Fibroblast of pulmonary artery (primary cell): ENCODE measurements at regions not wholly inside any gene's neighbourhood (a gene's known extent, or its start where the extent isn't known, plus 50 kb on each side); places are given as distances from the start of the nearest gene placed in this dataset.

Source experiments
- DNase-seq: peaks from one replicate; pipeline ENCODE4 v3.0.0-alpha.2; 2010; ENCODE audit warnings: low read depth
- H3K4me3 ChIP-seq: replicated peaks from 2 replicates; pipeline ENCODE4 v1.5.1; 2011; ENCODE audit warnings: low read depth, mild to moderate bottlenecking, control low read depth, low read length, moderate library complexity
- CTCF ChIP-seq: IDR thresholded peaks from 2 replicates; pipeline ENCODE4 v1.5.1; 2011; ENCODE audit warnings: mild to moderate bottlenecking, control low read depth, low read length, inconsistent platforms; ENCODE audit errors: missing control alignments

GRCh38 chr4:3668825-3669552 lies 97.2 kb upstream of the ADRA2C start:
- DNase-seq, result no peak
- TF ChIP-seq CTCF, result no peak
- H3K4me3 ChIP-seq, result no peak overlapping the region

- no peak overlapping the region for H3K4me3 ChIP-seq
- TF ChIP-seq CTCF, result no peak
Measured at GRCh38 chr4:3667258-3667657, 98.9 kb upstream of the ADRA2C start.

GRCh38 chr4:3666263-3666662 lies 99.9 kb upstream of the ADRA2C start:
- no peak for DNase-seq
- no peak for TF ChIP-seq CTCF
- H3K4me3 ChIP-seq, result no peak overlapping the region

More at GRCh38 chr4:3667258-3667657, 98.9 kb upstream of the ADRA2C start:
- no peak for DNase-seq

- DNase-seq, result no peak
- H3K4me3 ChIP-seq, result no peak overlapping the region
- no peak for TF ChIP-seq CTCF
Measured at GRCh38 chr4:3665360-3665891, 100.8 kb upstream of the ADRA2C start.

GRCh38 chr4:3663791-3664190 lies 102.4 kb upstream of the ADRA2C start:
- no peak overlapping the region for H3K4me3 ChIP-seq
- no peak for DNase-seq
- no peak for TF ChIP-seq CTCF

GRCh38 chr4:3662516-3662915 lies 103.7 kb upstream of the ADRA2C start:
- no peak for TF ChIP-seq CTCF
- no peak for DNase-seq
- no peak overlapping the region for H3K4me3 ChIP-seq

- no peak for TF ChIP-seq CTCF
- no peak overlapping the region for H3K4me3 ChIP-seq
- DNase-seq, result no peak
Measured at GRCh38 chr4:3661989-3662388, 104.2 kb upstream of the ADRA2C start.
